ENCODE measurements at regions not wholly inside any gene's neighbourhood (a gene's known extent, or its start where the extent isn't known, plus 50 kb on each side); places are given as distances from the start of the nearest gene placed in this dataset.

DNA sequence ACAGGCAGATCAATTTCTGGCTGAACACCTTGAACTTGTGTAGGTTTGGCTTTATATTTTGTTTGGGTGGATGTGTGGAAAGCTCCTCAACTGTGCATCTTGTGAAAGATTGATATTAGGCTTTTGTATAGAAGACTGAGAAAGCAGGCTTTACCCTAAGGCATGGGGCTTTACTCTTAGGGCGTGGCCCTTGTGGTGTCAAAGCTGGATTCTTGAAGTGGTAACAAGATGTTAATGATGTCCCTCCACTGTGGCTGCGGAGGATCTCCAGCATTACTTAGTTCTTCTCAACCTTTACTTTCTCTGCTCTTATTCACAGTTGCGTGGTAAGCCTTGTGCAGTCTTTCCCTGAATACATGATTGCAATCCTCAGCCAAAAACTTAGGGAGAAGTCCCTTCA, 54.1 kb upstream of the HECTD2 start:
- no peaks in the 10 kb centered on the region for H3K36me3 ChIP-seq (ENCODE audit: control insufficient read depth in 2 of 2, extremely low read depth in 1 of 2, insufficient read depth in 2 of 2, low read length in 2 of 2)
- TF ChIP-seq, protein P1, sequence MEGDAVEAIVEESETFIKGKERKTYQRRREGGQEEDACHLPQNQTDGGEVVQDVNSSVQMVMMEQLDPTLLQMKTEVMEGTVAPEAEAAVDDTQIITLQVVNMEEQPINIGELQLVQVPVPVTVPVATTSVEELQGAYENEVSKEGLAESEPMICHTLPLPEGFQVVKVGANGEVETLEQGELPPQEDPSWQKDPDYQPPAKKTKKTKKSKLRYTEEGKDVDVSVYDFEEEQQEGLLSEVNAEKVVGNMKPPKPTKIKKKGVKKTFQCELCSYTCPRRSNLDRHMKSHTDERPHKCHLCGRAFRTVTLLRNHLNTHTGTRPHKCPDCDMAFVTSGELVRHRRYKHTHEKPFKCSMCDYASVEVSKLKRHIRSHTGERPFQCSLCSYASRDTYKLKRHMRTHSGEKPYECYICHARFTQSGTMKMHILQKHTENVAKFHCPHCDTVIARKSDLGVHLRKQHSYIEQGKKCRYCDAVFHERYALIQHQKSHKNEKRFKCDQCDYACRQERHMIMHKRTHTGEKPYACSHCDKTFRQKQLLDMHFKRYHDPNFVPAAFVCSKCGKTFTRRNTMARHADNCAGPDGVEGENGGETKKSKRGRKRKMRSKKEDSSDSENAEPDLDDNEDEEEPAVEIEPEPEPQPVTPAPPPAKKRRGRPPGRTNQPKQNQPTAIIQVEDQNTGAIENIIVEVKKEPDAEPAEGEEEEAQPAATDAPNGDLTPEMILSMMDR (optimal IDR thresholded peaks at IDR 0.05 in 1 of 3, IDR thresholded peaks at IDR 0.05 in 1 of 3, conservative IDR thresholded peaks at IDR 0.05 in 1 of 3; ENCODE audit: extremely low read depth in 1 of 3, insufficient read depth in 2 of 3, low read length in 3 of 3), result no peak
- no peak for TF ChIP-seq EZH2 (IDR thresholded peaks at IDR 0.05; ENCODE audit: low read length)
- FAIRE-seq, result no peak

DNA sequence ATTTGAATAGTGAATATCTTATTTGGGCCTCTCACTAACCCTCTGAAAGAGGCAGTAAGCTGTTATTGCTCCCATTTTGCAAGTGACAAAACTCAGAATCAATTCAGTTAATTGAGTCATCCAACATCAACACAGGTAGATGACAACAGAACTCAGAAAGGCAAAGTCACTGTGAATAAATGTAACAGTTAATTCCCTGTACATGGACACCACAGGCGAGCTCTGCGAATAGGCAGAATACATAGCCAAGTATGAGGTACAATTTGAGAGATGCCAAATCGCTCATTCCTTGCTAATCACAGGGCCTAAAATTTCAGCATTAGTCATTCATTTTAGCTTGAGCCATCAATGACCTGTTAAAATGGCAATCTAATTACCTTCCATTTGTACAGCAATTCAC, 52.6 kb upstream of the HECTD2 start:
- TF ChIP-seq, protein P1 (optimal IDR thresholded peaks at IDR 0.05 in 1 of 3, IDR thresholded peaks at IDR 0.05 in 1 of 3, conservative IDR thresholded peaks at IDR 0.05 in 1 of 3; ENCODE audit: extremely low read depth in 1 of 3, insufficient read depth in 2 of 3, low read length in 3 of 3), result no peak
- TF ChIP-seq EZH2 (IDR thresholded peaks at IDR 0.05; ENCODE audit: low read length), result no peak
- Histone ChIP-seq H2AFZ (ENCODE audit: control insufficient read depth, low read length) (no peak overlapping the region), H3K9me3 (ENCODE audit: control insufficient read depth, low read depth, low read length) (no peaks in the 10 kb centered on the region), H3K4me3 (ENCODE audit: control insufficient read depth in 2 of 3, extremely low read depth in 1 of 3, insufficient read depth in 2 of 3, low read depth in 1 of 3, low read length in 3 of 3) (no peak overlapping the region), H3K27ac (ENCODE audit: control insufficient read depth, insufficient read depth, low read length) (no peak overlapping the region), H3K27me3 (ENCODE audit: control insufficient read depth, extremely low read depth, insufficient read depth, low read length) (peaks cover 7% of the 10 kb centered on the region), H3K4me2 (ENCODE audit: control insufficient read depth, extremely low read depth, insufficient read depth, low read depth, low read length) (no peak overlapping the region), H3K9me1 (ENCODE audit: control insufficient read depth, extremely low read depth, insufficient read depth, low read length) (no peaks in the 10 kb centered on the region), H4K20me1 (ENCODE audit: control insufficient read depth, extremely low read depth, insufficient read depth, low read length) (no peaks in the 10 kb centered on the region), H3K36me3 (ENCODE audit: control insufficient read depth in 2 of 2, extremely low read depth in 1 of 2, insufficient read depth in 2 of 2, low read length in 2 of 2) (no peaks in the 10 kb centered on the region), H3K9ac (ENCODE audit: control insufficient read depth, extremely low read depth, insufficient read depth, low read length) (no peak overlapping the region), H3K4me1 (ENCODE audit: control insufficient read depth, extremely low read depth, insufficient read depth, low read length) (peaks cover 5% of the 10 kb centered on the region), H3K79me2 (ENCODE audit: control insufficient read depth, insufficient read depth, low read length) (no peaks in the 10 kb centered on the region)
- DNase-seq (ENCODE audit: low read depth, low spot score), result no peak
- dilution Hi-C loops (cut with MboI; ENCODE audit: extremely low pct_ligation_motif_present, low sequenced_read_pairs), result no loop called here
- no peak for FAIRE-seq

More for the DNA sequence above, 54.1 kb upstream of the HECTD2 start:
- H3K79me2 ChIP-seq (ENCODE audit: control insufficient read depth, insufficient read depth, low read length), result no peaks in the 10 kb centered on the region
- no peaks in the 10 kb centered on the region for H4K20me1 ChIP-seq (ENCODE audit: control insufficient read depth, extremely low read depth, insufficient read depth, low read length)
- H3K4me3 ChIP-seq (ENCODE audit: control insufficient read depth in 2 of 3, extremely low read depth in 1 of 3, insufficient read depth in 2 of 3, low read depth in 1 of 3, low read length in 3 of 3), result no peak overlapping the region
- H3K4me1 ChIP-seq (ENCODE audit: control insufficient read depth, extremely low read depth, insufficient read depth, low read length), result peaks cover 13% of the 10 kb centered on the region
- H2AFZ ChIP-seq (ENCODE audit: control insufficient read depth, low read length), result no peak overlapping the region
- no peak overlapping the region for H3K27ac ChIP-seq (ENCODE audit: control insufficient read depth, insufficient read depth, low read length)
- no peaks in the 10 kb centered on the region for H3K9me3 ChIP-seq (ENCODE audit: control insufficient read depth, low read depth, low read length)
- H3K4me2 ChIP-seq (ENCODE audit: control insufficient read depth, extremely low read depth, insufficient read depth, low read depth, low read length), result no peak overlapping the region
- no peaks in the 10 kb centered on the region for H3K9me1 ChIP-seq (ENCODE audit: control insufficient read depth, extremely low read depth, insufficient read depth, low read length)
- no peak overlapping the region for H3K9ac ChIP-seq (ENCODE audit: control insufficient read depth, extremely low read depth, insufficient read depth, low read length)
- dilution Hi-C loops (cut with MboI; ENCODE audit: extremely low pct_ligation_motif_present, low sequenced_read_pairs), result no loop called here
- no peak for DNase-seq (ENCODE audit: low read depth, low spot score)
- H3K27me3 ChIP-seq (ENCODE audit: control insufficient read depth, extremely low read depth, insufficient read depth, low read length), result peaks cover 7% of the 10 kb centered on the region

Data from keratinocyte (primary cell).